ENCODE measurements at regions not wholly inside any gene's neighbourhood (a gene's known extent, or its start where the extent isn't known, plus 50 kb on each side); places are given as distances from the start of the nearest gene placed in this dataset.

GRCh38 chr5:173771121-173771724 lies 116.9 kb upstream of the CPEB4 start:
- TF ChIP-seq, protein P1, sequence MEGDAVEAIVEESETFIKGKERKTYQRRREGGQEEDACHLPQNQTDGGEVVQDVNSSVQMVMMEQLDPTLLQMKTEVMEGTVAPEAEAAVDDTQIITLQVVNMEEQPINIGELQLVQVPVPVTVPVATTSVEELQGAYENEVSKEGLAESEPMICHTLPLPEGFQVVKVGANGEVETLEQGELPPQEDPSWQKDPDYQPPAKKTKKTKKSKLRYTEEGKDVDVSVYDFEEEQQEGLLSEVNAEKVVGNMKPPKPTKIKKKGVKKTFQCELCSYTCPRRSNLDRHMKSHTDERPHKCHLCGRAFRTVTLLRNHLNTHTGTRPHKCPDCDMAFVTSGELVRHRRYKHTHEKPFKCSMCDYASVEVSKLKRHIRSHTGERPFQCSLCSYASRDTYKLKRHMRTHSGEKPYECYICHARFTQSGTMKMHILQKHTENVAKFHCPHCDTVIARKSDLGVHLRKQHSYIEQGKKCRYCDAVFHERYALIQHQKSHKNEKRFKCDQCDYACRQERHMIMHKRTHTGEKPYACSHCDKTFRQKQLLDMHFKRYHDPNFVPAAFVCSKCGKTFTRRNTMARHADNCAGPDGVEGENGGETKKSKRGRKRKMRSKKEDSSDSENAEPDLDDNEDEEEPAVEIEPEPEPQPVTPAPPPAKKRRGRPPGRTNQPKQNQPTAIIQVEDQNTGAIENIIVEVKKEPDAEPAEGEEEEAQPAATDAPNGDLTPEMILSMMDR (conservative IDR thresholded peaks at IDR 0.05) = no peak
- no peak for TF ChIP-seq ZFX (IDR thresholded peaks at IDR 0.05)

All from C4-2B (cell line).